HUDEP-2 (cell line): ENCODE measurements at regions not wholly inside any gene's neighbourhood (a gene's known extent, or its start where the extent isn't known, plus 50 kb on each side); places are given as distances from the start of the nearest gene placed in this dataset.
"Not testable (repeated sequence)": the region's sequence is repeated elsewhere in the genome, so short reads cannot be mapped to it uniquely, and the experiment has no call there.

Source experiments
- DNase-seq, 76 experiments: peaks; one replicate each; lab custom pipeline; 2025; ENCODE audit not compliant: unreplicated experiment in 76 of 76; lab: John Stamatoyannopoulos, UW

DNA sequence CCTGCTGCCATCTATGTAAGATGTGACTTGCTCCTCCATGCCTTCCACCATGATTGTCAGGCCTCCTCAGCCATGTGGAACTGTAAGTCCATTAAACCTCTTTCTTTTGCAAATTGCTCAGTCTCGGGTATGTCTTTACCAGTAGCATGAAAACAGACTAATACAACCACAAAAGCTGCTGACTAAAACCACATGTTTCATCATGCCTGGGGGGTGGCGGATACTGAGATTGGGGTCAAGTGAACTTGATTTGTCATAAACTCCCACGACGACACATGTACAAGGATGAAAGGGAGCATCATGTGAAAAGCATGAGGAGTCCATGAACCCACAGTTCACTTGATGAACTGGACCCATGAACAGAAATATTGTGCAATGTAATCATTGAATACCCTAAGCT, 134.9 kb upstream of the ANK3 start:
- no peak for DNase-seq

DNA sequence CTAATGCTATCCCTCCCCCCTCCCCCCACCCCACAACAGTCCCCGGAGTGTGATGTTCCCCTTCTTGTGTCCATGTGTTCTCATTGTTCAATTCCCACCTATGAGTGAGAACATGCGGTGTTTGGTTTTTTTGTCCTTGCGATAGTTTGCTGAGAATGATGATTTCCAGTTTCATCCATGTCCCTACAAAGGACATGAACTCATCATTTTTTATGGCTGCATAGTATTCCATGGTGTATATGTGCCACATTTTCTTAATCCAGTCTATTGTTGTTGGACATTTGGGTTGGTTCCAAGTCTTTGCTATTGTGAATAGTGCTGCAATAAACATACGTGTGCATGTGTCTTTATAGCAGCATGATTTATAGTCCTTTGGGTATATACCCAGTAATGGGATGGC, 133.7 kb upstream of the ANK3 start:
- DNase-seq, result not testable (repeated sequence)

GRCh38 chr10:60522617-60523016, 132.9 kb upstream of the ANK3 start:
- no peak for DNase-seq

GRCh38 chr10:60521974-60522405, 132.3 kb upstream of the ANK3 start:
- no peak for DNase-seq

DNA sequence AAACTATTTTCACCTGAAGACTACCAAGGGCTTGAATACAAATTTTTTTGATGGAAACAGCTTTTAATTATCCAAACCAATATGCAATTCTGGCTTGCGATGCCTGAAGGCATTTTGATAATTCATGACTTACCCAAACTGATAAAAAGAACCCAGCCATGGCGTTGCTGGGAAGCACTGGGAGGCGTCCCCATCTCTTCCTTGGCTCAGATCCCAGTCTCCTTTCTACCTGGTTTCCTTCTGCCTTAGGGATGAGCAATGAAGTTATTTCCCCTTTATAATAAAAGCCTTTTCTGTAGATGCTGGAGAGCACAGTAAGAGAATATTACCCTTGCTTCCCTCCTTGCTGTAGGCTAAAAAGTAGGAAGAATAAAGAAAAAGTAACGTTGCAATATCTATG, 129.1 kb upstream of the ANK3 start:
- no peak for DNase-seq

DNA sequence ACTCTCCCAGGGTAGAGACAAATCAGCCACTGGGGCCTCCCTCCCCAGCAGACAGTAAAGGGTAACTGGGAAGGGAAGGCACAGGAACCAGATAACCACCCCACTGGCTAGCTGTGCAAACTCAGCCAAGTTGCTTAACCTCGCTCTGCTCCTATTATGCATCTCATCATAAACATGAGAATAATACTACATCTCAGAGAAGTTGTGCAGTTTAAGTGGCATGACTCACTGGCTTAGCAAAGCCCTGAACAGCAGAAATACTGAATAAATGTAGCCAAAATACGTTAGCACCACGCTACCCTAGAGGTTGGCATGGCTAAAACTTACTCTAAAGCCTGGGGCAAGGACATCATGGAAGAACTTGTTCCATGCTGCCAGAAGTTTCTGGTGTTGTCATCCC, 128.1 kb upstream of the ANK3 start:
- DNase-seq, result no peak

DNA sequence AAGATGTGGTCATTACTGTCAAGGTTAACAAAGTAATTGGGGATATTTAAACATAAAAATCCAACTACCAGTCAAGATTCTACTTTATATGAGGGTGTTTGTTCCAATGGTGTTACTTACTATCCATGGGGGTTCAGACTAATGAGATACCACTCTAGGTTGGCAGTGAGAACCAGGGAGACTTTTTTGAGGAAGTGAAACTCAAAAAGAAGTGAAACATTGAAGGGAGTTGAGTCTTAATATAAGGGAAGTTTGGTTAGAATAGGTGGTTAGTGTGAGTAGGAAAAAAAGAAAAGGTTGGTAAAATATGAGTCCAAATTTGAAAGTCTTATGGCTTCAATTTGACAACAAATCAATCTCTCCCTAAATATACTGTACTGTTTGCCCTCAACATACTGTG, 123.6 kb upstream of the ANK3 start:
- DNase-seq, result no peak

GRCh38 chr10:60511477-60512229, 122.0 kb upstream of the ANK3 start:
- DNase-seq, result no peak

DNA sequence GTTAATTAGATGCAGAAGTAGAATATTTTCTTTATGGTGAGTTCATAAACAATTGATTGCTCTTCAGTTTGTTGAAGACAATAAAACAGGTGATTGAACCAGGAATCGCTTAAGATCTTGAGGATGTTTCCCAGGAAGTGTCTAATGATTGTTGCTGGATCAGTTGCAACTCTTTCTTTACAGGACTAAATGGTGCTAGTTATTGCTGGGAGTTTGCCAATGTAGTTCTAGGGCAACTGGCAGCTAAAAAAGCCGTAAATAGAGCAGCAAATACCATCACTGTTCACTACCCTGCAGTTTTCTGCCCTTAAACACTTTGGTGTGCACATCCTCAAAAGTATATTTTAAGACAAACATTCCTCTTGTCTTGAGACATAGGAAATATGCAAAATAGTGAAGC, 119.2 kb upstream of the ANK3 start:
- no peak for DNase-seq

DNA sequence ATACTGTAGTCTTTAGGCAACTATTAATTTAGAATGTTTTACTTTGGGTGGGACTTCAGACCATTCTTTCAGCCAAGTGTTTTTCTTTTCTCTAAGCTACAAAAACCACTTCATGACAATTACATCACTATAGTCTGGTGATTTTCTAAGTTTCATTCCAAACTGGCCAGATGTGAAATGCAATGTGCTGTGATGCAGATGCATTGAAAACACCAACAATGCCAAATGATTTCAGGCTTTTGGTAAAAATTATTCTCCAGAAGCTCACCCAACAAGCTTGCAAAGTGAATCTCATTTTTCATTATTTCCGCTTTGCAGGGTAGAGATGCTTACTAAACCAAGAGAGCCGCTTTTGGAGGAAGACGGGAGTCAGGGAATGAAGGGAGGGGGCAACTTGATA, 118.4 kb upstream of the ANK3 start:
- no peak for DNase-seq

- no peak for DNase-seq
Measured at GRCh38 chr10:60502621-60503020, 112.9 kb upstream of the ANK3 start.

DNA sequence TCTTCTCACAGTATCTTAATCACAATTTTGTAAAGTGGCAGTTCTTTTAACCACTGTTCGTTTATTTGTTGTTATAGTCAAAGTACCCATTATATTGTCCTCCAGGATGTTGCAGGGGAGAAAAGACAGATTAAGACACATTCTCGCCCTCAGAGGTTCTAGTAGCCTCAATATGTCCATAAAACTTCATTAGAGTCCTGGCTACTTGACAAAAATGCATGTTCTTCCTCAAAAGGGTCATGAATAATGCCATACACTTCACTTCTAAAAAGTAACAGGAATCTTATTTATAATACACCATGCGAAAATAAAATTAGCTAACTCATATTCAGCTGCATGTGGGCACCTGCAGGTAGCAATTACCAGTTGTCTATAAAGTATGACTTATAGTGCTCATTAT, 109.3 kb upstream of the ANK3 start:
- DNase-seq, result no peak

GRCh38 chr10:60497364-60497763, 107.7 kb upstream of the ANK3 start:
- DNase-seq, result no peak

DNA sequence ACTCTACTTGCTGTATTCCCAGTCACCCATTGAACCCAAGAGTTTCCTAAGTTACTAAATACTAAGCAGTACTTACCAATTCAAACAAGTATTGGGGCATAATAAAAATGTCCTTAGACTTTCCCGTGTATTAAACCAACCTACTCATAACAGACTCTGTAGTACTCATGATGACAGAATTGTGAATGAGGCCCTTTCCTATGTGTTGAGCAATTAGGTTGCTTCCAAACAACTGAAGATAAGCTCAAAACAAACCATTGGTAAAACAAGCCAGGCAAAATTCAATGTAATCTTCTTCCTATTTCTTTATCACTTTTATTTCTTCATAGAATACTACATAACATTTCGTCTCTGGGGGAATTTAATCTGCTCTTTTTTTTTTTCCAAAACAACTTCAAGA, 106.5 kb upstream of the ANK3 start:
- DNase-seq, result no peak

GRCh38 chr10:60495338-60496055, 105.8 kb upstream of the ANK3 start:
- no peak for DNase-seq

DNA sequence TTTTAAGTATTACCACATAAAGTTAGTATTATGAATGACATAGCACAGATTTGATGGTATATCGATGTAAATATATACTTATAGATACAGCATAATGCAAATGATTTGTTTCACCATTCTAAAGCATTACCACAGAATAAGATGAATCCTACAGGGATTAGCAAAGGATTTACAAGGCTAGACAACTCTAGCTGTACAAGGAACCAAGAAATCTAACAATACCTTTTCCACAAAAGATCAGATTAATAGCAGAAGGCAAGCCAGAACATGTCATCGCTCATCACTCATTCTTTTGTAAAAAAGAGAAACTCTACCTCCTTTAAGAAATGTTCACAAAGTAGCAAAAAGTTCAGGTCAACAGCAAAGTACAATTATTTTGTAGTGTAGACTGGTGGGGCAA, 105.1 kb upstream of the ANK3 start:
- DNase-seq, result no peak

DNA sequence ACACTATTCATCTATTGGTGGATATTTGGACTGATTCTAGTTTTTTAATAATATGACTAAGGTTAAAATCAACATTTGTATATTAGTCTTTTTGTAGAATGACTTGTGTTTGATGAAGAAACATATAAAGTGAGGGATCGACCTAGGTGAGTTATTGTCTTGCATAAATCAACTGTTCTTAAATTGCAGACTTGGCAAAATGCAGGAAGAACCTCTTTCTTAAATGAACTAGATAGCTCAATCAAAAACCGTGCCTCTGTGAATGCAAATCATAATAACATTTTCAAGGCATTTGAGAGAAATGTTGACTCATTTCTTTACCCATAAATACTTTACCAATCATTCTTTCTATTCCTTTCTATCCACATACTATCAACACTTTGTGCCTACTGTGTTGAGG, 101.5 kb upstream of the ANK3 start:
- no peak for DNase-seq

DNA sequence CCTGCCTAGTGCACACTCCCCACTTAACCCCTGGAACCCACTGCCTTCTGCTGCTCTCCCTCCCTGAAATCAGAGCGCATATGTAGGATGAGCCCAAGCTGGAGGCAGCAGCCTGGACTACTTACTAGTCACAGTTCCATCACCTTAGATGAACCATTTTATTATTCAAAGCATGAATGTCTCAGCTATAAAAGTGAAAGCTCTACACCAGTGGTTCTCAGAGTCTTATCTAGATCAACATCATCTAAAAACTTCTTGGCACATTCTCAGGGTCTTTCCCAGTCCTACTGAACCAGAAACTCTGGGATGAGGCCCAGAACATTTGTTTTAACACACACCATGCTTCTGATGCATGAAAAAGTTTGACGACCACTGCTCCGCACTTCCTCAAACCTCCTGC, 100.3 kb upstream of the ANK3 start:
- no peak for DNase-seq

DNA sequence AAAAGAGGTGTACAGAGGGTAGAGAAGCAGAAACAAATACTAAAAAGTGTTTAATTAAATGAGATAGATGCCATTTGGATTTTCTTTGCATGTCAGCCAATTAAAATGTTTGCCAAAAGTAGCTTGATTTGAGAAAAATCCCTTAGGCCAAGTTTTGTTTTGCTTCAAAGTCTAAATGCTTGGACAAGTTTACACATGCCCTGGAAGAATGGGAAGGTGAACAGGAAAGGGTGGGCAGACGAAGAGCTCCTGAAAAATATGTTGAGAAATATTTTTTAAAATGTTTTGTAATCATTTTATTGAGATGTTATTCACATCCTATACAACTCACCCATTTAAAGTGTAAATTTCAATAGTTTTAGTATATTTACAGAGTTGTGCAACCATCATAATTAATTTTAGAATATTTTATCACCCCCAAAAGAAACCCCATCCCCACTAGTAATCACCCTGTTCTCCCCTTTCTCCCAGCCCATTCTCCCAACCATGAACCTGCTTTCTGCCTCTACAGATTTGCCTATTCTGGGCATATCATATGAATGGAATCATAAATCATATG, 98.5 kb upstream of the ANK3 start:
- no peak for DNase-seq

DNA sequence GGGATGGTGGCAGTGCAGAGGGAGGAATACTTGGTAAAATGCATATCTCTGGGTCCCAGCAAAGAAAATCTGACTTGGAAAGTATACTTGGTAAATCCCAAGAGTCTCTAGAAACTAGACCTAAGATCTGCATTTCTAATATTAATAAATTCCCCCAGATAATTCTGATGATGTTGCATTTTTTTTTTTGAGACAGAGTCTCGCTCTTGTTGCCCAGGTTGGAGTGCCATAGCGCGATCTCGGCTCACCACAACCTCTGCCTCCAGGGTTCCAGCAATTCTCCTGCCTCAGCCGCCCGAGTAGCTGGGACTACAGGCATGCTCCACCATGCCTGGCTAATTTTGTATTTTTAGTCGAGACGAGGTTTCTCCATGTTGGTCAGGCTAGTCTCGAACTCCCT, 97.9 kb upstream of the ANK3 start:
- DNase-seq, result no peak

- no peak for DNase-seq
Measured at GRCh38 chr10:60485025-60485424, 95.3 kb upstream of the ANK3 start.
